Tibial nerve (tissue), 4 donors: ENCODE measurements at regions not wholly inside any gene's neighbourhood (a gene's known extent, or its start where the extent isn't known, plus 50 kb on each side); places are given as distances from the start of the nearest gene placed in this dataset.
"Not testable (repeated sequence)": the region's sequence is repeated elsewhere in the genome, so short reads cannot be mapped to it uniquely, and the experiment has no call there.

Source experiments
- DNase-seq, 2 donors: peaks; one replicate each; pipeline ENCODE4 v3.0.0-alpha.2; 2019; ENCODE audit warnings: low spot score in 2 of 2
- H3K27ac ChIP-seq, 4 donors: fragments of 200-600 bp; sonication (generic) in 3 of 4; one replicate each; pipeline ENCODE4 v1.5.1; 2017 to 2019; ENCODE audit warnings: mild to moderate bottlenecking in 1 of 4
- H3K27me3 ChIP-seq, 2 donors: fragments of 200-600 bp; sonication (generic) in 1 of 2; one replicate each; pipeline versions ENCODE4 v1.5.1 to v1.6.0; 2017 to 2019
- H3K36me3 ChIP-seq, 3 donors: fragments of 200-600 bp; sonication (generic); one replicate each; pipeline ENCODE4 v1.5.1; 2018 to 2019
- H3K4me1 ChIP-seq, 4 donors: fragments of 200-600 bp; sonication (generic) in 3 of 4; one replicate each; pipeline ENCODE4 v1.5.1; 2017 to 2019
- H3K4me3 ChIP-seq, 4 donors: fragments of 200-600 bp; sonication (generic) in 3 of 4; one replicate each; pipeline ENCODE4 v1.5.1; 2017 to 2019; ENCODE audit warnings: mild to moderate bottlenecking in 1 of 4, moderate library complexity in 1 of 4
- H3K9me3 ChIP-seq, 4 donors: fragments of 200-600 bp; sonication (generic) in 3 of 4; one replicate each; pipeline ENCODE4 v1.5.1; 2017 to 2019
- CTCF ChIP-seq, 5 experiments: fragments of 200-600 bp in 3 of 5; fragments of 450-650 bp in 2 of 5; sonication (generic) in 3 of 5; IDR thresholded peaks; one replicate each; pipeline ENCODE4 v1.5.1; 2016 to 2019; ENCODE audit warnings: antibody characterized with exemption in 5 of 5, mild to moderate bottlenecking in 3 of 5, moderate library complexity in 2 of 5
- EP300 ChIP-seq, 2 donors: sonication (generic); formaldehyde crosslinking; IDR thresholded peaks; one replicate each; pipeline ENCODE4 v1.6.1; 2017; ENCODE audit warnings: antibody characterized with exemption in 2 of 2, mild to moderate bottlenecking in 1 of 2
- POLR2A ChIP-seq, 2 donors: fragments of 450-650 bp; IDR thresholded peaks; one replicate each; pipeline ENCODE4 v1.6.1; 2017; ENCODE audit warnings: antibody characterized with exemption in 2 of 2, mild to moderate bottlenecking in 2 of 2, moderate library complexity in 2 of 2
- WGBS, 2 donors: methylation state at CpG; one replicate each; pipeline ENCODE4 v1.1.5; 2018; 5-methylcytosine and 5-hydroxymethylcytosine counted together

GRCh38 chr5:66440202-66440680 is 156.0 kb upstream of the MAST4 start:
- DNase-seq, result no peak
- no peak for TF ChIP-seq CTCF (IDR thresholded peaks at IDR 0.05)
- TF ChIP-seq EP300 (IDR thresholded peaks at IDR 0.05), result no peak
- TF ChIP-seq POLR2A (IDR thresholded peaks at IDR 0.05), result no peak
- no peak overlapping the region for H3K4me3 ChIP-seq
- H3K4me1 ChIP-seq, result no peaks in the 10 kb centered on the region
- no peaks in the 10 kb centered on the region for H3K27me3 ChIP-seq
- no peaks in the 10 kb centered on the region for H3K9me3 ChIP-seq
- no peak overlapping the region for H3K27ac ChIP-seq
- H3K36me3 ChIP-seq, result no peaks in the 10 kb centered on the region
- WGBS, 2 donors, result 42 to 49% methylated on average over 5 of the region's 5 CpGs

GRCh38 chr5:66441351-66441750 is 154.8 kb upstream of the MAST4 start:
- no peak overlapping the region for H3K27ac ChIP-seq
- TF ChIP-seq POLR2A (IDR thresholded peaks at IDR 0.05) (no peak), CTCF (IDR thresholded peaks at IDR 0.05) (no peak), EP300 (IDR thresholded peaks at IDR 0.05) (no peak)
- no peaks in the 10 kb centered on the region for H3K9me3 ChIP-seq
- H3K4me3 ChIP-seq, result no peak overlapping the region
- H3K36me3 ChIP-seq, result no peaks in the 10 kb centered on the region
- no peaks in the 10 kb centered on the region for H3K4me1 ChIP-seq
- no peaks in the 10 kb centered on the region for H3K27me3 ChIP-seq
- DNase-seq, result no peak
- 53 to 63% methylated on average over 1 of the region's 1 CpG for WGBS, 2 donors

DNA sequence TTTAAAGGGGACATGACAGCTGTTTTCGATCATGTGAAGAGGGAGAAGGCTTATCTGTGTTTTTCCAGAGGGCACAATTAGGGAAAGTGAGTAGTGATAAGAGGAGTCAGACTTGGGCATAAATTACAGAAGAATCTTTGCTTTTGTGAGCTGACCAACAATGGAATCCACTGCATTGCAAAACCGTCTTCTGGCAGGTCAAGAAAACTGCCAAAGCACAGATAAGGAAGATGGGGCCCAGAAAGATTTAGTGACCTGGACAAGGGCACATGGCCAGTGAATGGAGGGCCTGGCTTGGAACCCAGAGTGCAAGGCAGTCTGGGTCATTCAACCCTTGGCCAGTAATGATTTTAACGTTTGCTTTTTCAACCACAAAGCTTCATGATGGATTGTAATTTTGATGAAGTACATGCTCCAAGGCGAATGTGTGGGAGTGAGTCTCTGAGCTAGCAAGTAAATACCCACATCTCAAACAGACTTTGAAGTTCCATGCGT is 153.2 kb upstream of the MAST4 start:
- no peaks in the 10 kb centered on the region for H3K27me3 ChIP-seq
- WGBS, 2 donors, result 58 to 65% methylated on average over 5 of the region's 5 CpGs
- no peak for DNase-seq
- TF ChIP-seq CTCF (IDR thresholded peaks at IDR 0.05), result no peak
- TF ChIP-seq EP300 (IDR thresholded peaks at IDR 0.05), result no peak
- TF ChIP-seq POLR2A (IDR thresholded peaks at IDR 0.05), result no peak
- H3K4me3 ChIP-seq, result no peak overlapping the region
- H3K27ac ChIP-seq, result no peak overlapping the region
- H3K36me3 ChIP-seq, result no peaks in the 10 kb centered on the region
- no peaks in the 10 kb centered on the region for H3K4me1 ChIP-seq
- H3K9me3 ChIP-seq, result peaks cover 0 to 5% (median 0%) of the 10 kb centered on the region in 4 donors

DNA sequence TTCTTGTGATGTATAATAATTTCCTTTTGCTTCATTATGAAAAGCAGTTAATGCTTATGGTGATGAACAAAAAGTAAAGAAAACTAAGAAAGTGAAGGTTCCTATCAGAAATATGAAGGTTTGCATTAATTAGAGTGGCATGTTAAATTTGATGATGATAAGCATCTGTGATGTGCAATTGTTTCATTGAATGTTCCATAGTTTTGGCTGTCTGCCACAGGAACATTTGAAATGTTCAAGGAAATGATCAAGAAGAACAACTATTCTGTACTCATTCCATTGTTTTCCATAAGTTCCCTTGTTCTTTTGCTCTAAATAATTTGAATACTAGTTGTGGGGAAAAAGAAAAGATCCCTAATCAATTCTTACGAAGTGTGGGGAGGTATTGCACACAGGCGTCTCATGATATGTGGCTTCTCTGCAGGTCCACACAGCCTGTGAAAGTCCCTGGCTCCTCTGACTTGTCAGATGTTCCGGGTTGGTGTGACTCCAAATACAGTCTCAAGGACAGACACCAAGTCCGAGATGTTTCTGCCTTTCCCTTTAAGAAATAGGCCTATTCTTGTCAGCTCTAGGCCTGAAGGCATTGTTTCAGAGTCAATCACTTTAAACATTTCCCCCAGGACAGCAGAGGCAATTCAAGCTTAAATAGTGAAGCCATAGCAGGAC is 152.6 kb upstream of the MAST4 start:
- no peak overlapping the region for H3K27ac ChIP-seq

GRCh38 chr5:66448070-66448469 is 148.1 kb upstream of the MAST4 start:
- peaks cover 0 to 21% (median 0%) of the 10 kb centered on the region in 4 donors for H3K9me3 ChIP-seq
- H3K36me3 ChIP-seq, DNase-seq, H3K4me1 ChIP-seq, H3K27ac ChIP-seq, H3K4me3 ChIP-seq, H3K27me3 ChIP-seq: not testable (repeated sequence)
- 90 to 100% methylated on average over 1 of the region's 1 CpG for WGBS, 2 donors

More for the DNA sequence above, 152.6 kb upstream of the MAST4 start:
- Histone ChIP-seq H3K36me3 (no peaks in the 10 kb centered on the region), H3K27me3 (no peaks in the 10 kb centered on the region), H3K4me1 (no peaks in the 10 kb centered on the region), H3K4me3 (no peak overlapping the region), H3K9me3 (peaks cover 0 to 9% (median 0%) of the 10 kb centered on the region in 4 donors)
- no peak for DNase-seq
- TF ChIP-seq CTCF (IDR thresholded peaks at IDR 0.05) (no peak), EP300 (IDR thresholded peaks at IDR 0.05) (no peak), POLR2A (IDR thresholded peaks at IDR 0.05) (no peak)
- WGBS, 2 donors, result 82 to 83% methylated on average over 4 of the region's 4 CpGs
